ENCODE measurements at regions not wholly inside any gene's neighbourhood (a gene's known extent, or its start where the extent isn't known, plus 50 kb on each side); places are given as distances from the start of the nearest gene placed in this dataset.
"Not testable (repeated sequence)": the region's sequence is repeated elsewhere in the genome, so short reads cannot be mapped to it uniquely, and the experiment has no call there.

DNA sequence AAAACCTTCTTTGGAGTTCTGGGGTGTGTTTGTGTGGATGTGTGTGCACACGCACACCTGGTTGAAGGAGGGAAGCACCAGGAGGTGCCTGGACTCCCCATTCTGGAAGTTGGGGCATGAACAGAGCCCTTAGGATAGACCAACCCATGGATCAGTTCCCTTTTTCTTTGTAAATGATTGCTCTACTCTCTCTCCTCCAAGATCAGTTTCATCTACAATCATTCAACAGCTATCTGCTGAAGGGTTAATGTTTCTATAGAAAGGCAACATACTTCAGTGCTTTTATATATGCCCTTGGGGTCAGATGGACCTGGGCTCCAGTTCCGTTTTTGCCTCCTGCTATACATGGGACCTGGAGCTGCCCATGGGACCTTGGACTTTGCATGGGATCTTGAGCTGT lies 352.1 kb upstream of the CFAP20DC start:
- no peak for DNase-seq

DNA sequence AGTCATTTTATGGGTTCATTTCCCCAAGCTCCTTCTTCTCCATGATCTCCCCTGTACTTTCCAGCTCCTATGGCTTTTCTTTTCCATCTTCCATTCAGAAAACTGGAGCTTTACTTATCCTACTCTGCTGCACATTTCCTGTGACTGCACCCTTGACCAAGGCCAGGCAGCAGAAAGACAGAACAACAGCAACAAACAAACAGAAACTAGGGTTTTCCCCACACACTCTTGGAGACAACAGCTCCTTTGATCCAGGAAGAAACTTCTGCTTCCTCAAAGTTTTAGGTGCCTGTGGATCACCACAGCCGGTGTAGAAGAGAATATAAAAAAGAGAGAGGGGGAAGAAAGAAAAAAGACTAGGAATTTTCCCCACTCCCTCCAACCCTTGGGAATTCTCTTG lies 342.3 kb upstream of the CFAP20DC start:
- no peak for DNase-seq

DNA sequence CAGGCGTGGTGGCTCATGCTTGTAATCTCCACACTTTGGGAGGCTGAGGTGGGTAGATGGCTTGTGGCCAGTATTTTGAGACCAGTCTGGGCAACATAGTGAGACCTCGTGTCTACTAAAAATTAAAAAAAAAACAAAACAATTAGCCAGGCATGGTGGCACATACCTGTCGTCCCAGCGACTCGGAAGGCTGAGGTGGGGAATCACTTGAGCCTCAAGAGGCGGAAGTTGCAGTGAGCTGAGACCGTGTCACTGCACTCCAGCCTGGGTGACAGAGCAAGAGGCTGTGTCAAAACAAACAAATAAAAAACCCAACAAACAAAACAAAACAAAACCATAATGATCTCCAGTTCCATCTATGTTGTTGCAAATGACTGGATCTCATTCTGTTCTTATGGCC lies 341.3 kb upstream of the CFAP20DC start:
- DNase-seq = no peak

DNA sequence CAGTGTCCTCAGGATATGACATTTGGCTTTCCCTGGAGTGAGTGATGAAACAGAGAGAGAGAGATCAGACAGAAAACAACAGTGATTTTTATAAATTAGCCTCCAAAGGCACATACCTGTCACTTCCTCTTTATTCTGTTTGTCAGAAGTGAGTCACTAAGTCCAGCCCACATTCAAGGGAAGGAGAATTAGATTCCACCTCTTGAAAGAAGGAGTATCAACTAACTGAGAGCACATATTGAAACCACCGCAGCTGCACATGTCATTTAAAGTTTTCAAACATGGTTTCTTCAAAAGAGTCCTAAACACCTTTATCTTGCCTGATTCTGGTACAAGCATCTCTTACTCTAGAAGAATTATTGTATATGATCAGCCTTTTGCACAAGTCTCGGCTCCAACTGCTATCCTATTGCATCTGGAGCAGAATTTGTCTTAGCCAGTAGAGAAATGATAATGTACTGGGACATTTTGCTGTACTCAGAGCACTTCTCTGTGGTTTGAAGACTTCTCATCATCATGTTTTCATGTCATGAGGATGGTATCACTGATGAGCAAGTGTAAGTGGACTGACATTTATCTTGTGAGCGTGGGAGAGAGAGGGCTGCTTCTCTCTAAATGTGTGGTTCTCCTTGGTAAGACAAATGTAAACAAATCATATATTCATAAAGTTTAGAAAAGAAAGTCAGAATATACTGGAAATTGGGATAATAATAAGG lies 338.9 kb upstream of the CFAP20DC start:
- DNase-seq = no peak

DNA sequence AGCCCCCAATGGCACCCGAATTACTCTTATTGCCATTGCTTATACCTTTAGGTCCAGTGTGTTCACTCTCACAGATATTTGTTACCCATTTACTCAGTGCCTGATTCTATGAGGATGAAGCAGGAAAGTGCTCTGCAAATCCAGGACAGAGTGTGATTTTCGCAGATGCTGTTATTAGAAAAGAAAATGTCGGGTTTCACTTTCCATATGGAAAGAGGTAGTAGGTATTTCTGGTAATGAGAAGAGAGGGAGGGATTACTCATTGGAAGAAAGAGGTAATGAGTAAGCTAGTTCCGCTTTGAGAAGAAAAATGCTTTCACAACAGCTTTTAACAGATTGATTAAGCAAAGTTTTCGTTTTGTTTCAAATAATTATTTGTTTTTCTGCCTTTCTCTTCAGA lies 336.3 kb upstream of the CFAP20DC start:
- no peak for DNase-seq

DNA sequence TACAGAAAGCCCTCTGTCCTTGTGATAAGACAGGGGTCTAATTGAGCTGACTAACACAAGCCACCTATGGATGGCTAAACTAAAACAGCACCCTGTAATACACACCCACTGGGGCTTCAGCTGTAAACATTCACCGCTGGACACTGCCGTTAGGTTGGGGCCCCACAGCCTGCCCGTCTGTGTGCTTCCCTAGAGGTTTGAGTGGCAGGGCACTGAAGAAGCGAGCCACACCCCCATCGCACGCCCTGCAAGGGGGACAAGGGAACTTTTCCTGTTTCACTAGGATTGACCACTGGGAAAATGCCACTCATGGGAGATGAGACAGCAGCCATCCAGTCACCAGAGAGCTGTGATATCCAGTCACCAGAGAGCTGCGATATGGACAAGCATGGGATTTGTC lies 335.7 kb upstream of the CFAP20DC start:
- no peak for DNase-seq

DNA sequence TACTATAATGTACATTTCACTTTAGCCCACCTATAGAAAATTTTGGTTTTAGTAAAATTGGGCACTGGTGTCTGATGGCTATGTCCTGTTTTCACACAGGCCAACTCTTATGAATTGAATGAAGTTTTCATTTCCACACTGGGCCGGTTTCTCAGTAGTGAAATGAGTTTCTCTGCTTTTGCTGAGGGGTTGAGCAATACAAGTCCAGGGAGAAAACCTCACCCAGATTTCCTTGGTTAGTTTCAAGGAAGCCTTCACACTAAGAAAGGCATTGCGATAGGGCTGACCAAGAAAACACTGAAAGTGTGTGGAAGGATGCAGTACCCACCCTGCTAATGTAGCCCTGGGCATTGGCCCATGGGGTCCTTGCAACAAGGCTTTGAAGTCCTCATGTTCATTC lies 331.5 kb upstream of the CFAP20DC start:
- DNase-seq = no peak

DNA sequence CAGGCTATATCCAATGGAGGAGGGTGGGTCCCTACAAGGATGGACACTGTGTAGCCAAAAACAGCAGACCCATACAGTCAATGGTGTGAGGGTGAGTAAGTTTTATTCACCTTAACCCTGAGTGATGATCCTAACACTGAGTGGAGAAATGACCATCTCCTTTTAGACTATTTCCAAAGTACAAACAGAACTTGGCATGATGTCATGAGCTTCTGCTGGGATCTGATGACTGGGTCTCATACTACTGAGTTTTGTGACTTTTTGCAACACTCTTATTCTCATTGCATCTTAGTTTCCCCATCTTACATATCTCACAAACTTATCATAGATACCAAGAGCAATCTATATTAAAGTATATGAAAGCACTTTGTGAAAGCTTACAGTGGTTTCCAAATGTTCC lies 330.3 kb upstream of the CFAP20DC start:
- no peak for DNase-seq

DNA sequence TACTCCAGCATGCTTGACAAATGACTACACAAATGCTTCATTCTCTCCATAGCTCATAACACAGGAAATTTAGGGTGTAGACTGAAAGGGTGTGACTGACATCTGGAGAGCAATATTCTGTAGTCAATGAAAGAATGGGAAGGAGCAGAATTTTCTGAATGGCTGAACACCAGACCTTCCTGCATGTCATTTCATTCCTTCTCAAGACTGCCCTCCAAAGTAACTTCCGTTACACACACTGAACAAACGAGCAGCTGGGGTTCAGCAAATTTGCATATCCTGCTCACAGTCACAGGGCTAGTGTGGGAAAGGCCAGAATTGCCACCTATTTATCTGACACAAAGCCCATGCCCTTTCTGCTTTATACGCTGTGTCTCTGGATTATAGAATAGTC lies 325.0 kb upstream of the CFAP20DC start:
- no peak for DNase-seq

DNA sequence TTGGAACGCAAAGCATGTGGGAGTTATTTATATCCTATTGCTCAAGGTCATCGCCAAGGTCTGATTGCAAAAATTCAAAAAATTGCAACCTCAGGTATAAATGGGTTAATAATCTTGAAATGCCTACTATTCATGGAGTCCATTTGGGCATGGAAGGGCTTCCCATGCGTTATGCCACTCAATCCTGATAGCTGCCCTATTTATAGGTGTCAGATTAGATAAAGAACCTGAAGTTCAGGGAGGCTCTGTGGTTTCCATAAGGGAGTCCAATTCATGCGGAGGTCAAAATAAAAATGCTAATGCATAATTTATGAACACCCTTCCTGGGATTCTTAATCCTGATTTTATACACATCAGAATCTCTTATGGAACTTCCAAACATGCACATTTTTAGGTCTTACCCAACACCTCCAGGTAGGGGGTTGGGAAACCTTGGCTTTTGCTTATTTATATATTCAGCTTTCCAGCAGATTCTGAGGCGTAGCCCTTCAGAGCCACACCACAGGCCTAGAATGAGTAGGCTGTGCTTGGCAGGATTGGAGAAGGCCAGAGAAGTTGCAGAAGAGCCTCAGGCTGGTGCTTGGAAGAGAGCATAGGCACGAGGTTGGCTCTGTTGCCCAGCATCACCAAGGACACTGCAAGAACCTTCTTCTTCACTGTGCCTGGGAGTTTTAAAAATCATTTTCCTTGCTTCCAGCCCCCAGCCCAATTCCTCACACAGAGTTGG lies 324.4 kb upstream of the CFAP20DC start:
- DNase-seq = no peak

DNA sequence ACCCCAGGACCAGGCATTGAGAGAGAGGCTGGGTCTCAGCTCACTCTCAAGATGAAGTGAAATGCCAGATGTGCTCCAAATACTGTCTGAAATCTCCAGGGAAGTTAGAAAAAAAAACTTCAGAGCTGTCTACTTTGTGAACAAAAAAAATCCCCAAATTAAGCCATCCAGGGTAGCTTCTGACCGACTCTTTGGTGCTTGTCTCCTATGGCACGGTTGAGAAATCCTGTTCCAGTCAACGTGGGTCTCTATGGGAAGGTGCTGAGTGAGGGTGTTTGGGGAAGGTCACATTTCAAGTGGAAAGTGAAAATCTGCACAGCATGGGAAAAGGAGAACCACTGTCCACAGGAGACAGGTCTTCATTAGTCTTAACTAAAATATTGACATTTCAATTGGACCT lies 322.5 kb upstream of the CFAP20DC start:
- no peak for DNase-seq

DNA sequence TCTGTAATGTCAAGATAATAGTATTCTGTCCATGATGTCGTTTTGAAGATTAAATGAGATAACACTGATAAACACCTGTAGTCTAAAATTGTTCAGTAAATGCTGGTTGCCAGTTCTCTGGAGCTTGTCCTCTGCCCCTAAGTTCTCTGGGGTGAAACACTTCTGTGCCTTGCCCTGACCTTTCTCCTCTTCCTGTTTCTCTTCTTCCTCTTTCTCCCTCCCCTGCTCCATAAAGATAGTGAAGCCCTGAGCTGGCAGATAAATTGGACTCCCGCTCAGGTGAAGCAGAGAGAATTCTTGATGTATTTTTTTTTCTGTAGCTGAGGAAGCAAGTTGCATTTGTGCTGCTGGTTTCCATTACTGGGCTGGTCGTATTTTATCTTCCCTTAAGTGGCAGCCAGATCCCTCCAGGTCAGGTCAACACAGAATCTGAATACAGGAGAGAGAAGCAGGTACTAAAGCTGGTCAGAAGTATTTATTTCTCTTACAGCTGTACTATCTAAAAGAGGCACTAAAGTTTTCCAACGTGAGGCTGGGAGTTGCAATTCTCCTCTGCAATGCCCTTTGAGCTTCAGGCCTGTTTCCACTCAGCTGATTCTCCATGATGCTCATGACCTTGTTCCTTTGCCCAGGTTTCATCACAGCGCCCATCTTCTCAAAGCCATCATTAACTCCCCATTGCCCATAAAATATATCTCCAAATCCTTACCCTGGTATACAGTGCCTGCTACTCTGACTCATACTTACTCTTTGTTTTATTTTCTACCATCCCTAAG lies 319.3 kb upstream of the CFAP20DC start:
- no peak for DNase-seq

DNA sequence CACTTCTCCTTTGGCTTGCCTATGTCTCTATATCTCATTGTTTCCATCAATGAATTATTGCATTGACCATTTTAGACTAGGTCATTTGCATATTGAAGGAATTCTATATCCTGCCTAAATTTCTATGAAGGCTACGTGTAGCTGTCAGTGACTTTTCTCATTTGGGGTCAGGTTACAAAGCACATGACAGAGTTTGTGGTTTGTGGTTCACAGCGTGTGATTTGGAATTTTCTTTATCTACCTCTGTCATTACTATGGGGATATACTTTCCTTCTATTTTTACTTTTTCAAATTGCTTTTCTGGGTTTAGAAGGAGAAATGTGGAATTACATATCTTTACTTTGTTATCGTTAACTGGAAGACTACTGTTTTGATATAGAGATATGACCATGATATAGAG lies 317.3 kb upstream of the CFAP20DC start:
- DNase-seq = no peak

DNA sequence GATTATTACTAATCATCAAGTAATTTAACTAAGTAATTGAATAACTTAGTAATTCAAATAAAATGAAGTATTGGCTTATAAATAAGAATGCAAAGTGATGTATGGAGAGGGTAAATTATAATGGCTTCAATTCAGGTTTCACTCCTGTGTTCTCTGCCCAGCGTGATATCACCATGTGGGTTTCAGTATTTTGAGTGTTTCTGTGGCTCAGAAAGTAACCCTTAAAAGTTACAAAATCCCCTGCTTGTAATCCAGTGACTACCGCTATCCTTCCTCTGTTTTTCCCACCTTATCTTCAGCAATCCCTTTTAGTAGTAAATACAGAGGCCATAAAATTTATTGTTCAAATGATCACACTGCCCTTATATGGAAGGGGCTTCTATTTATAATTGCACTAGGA lies 316.4 kb upstream of the CFAP20DC start:
- DNase-seq = no peak

DNA sequence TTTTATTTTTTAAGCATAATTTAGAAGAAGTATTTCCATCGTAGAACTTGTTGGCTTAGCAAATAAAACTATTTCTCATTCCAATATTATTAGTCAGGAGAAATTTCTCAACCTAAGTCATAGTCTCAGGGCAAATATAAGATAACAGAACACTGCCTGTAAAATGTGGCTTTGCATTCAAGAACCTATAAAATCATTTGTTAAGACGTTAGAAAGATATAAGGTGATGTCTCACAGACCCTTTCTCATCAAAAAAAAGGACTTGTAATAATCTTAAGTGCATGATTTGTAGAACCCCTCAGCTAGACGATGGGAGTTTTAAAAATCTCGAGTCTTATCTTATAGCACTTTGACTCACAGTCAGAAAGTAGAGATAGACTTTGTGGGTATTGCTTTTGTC lies 314.7 kb upstream of the CFAP20DC start:
- no peak for DNase-seq

DNA sequence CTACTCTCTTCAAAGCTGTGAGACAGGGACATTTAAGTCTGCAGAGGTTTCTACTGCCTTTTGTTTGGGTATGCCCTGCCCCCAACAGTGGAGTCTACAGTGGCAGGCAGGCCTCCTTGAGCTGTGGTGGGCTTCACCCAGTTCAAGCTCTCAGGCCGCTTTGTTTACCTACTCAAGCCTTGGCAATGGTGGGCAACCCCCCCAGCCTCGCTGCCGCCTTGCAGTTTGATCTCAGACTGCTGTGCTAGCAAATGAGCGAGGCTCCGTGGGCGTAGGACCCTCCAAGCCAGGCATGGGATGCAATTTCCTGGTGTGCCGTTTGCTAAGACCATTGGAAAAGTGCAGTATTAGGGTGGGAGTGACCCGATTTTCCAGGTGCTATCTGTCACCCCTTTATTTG lies 310.5 kb upstream of the CFAP20DC start:
- not testable (repeated sequence) for DNase-seq

DNA sequence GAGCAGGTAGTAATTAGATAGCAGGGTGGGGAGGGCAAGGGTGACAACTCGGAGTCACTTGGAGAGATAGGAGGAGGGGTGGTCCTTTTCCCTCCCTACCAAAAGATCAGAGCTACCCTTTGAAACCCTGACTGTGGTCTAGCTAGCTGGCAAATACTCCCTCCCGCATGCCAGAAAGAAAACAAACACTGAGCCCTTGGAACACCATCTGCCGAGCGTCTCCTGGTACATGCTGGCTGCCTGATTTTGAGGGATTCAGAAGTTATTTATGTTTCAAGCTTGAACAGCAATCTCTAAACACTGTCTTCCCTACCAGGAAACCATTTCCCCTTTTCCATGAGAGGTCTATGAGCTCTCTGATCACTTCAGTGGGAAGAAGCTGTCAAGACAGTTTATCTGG lies 291.6 kb upstream of the CFAP20DC start:
- DNase-seq = no peak

DNA sequence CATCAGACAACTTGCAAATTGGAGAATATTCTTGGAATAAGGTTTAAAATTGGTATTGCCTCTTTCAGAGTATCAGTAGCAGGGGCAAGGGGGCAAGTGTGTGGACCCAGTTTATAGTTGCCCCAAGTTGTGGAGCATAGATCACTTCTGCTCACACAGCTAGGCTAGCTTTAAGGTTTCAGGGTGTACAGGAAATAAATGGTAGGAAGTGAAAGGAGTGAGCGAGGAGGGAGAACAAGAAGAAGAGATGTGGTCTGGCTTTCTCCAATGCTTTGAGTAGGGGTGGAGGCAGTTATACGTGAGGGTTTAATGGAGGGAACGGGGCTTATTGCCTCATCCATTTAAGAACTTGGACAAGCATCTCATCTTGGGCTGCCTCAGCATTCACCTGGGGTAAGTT lies 290.0 kb upstream of the CFAP20DC start:
- no peak for DNase-seq

DNA sequence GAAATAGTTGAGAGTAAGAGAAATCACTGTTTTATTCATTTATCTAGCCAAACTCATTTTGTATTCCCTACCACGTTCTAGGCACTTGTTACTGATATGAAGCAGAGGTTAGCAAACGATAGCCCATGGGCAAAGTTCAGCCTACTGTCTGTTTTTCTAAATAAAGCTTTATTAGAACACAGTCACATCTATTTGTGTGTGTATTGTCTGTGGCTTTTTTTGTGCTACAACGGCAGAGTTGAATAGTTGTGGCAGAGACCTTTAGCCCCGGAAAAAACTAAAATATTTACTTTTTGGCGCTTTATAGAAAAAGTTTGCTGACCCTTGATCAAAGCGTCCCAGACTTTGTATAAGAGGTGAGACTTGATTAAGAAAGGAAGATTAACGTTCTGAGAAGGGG lies 289.1 kb upstream of the CFAP20DC start:
- DNase-seq = no peak

DNA sequence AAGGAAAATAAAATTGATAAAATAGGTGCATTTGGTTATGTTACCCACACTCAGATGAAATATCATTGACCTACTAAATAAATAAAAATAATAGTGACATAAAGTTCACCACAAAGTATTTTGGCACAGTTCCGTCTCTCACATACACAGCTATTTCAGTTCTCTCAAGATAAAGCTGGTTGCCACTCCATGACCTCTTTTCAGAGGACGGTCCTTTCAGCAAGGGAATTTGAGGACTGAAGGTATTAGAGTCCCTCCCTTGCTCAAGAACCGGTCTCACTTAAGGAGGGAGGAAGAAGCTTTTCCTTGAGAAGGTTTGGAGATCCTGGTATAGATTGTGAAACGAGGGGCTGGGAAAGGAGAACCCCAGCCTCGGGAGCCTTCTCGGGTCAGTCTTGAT lies 285.5 kb upstream of the CFAP20DC start:
- DNase-seq = no peak

DNA sequence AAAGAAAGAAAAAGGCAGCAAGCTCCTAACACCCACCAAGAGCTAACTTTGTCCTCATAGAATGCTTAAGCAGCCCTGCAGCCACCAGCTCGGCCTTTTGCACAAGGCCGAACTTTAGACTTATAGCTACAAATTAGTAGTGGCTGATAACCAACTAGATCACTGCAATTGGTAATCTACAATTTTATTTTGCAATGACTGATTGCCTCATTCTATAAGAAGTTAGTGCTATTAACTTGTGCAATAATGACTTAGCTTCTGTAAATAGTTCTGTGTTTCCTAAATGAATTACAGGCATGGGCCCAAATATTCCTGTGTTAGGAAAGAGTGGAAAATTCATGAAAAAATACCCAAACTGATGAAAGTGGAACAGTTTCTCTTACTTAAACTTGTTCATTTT lies 284.8 kb upstream of the CFAP20DC start:
- DNase-seq = no peak

DNA sequence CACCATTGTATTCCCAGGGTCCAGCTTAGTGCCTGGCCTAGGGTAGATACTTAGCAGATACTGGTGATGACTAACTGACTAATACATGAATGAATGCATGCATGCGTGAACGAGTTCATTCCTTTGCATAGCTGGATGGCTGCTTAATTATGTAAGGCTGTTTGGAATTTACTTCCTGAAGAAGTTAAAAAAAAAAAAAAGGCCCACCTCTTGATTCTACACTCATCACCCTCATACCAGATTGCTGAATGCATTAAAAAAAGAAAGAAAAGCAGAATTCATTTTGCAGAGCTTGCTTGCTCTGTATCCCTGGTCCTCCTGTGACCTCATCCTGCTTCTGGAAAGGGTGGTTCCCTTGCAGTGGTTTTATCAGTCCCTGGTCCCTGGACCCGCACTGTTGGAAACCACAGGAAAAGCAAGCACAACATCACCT lies 277.6 kb upstream of the CFAP20DC start:
- no peak for DNase-seq

DNA sequence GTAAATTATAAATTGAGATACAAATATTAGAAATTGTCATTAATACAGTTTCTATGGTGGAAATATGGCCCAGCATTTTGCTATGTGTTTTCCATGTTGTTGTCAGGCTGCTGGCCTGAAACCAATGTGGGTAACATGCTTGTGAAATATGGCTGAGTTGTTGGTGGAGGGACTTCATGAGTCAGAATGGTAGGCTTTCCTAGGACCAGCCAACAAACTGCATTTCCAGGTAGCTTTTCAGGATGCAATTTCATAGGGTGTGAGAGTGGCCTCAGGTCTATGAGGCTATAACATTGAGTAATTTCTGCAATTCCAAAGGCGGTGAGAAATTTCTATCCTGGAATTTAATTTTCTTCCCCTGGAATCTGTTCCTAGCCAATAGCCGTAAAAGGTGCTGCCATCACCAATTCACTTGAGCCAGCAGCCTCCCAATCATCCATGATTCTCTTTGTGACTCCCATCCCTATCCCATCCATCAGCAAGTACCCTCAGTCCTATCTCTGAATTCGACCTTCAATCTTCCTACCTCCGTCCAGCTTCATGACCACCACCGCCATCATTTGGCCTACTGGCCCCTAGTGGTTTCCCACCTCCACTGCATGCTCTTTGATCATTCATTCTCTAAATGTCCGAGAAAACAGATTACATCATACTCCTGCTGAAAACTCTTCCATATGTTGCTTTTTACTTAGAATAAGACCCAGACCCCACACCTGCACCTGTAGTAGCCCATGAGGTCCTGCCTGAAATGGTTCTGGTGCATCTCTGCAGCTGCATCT lies 276.6 kb upstream of the CFAP20DC start:
- DNase-seq = no peak

Data from activated naive CD4-positive, alpha-beta T cell (primary cell).